T-cell (primary cell): ENCODE measurements at regions not wholly inside any gene's neighbourhood (a gene's known extent, or its start where the extent isn't known, plus 50 kb on each side); places are given as distances from the start of the nearest gene placed in this dataset.
"Not testable (repeated sequence)": the region's sequence is repeated elsewhere in the genome, so short reads cannot be mapped to it uniquely, and the experiment has no call there.

ENCODE experiments used
- ATAC-seq, 4 experiments: fragments of 200-7000 bp in 3 of 4; fragments of 150-1000 bp in 1 of 4; cut with Tn5 transposase; replicated peaks in 1 of 4; 1 replicate in 3 of 4; 2 replicates in 1 of 4; pipeline ENCODE4 v1.10.0; 2021; ENCODE audit warnings: moderate library complexity in 3 of 4, mild to moderate bottlenecking in 2 of 4, moderate number of reproducible peaks in 1 of 4
- CTCF ChIA-PET, 2 donors: fragments of 300-600 bp; sonication (Branson Sonifier 250); formaldehyde crosslinking; loops; one replicate each; lab custom pipeline; 2022; ENCODE audit warnings: antibody characterized with exemption in 2 of 2; lab: Charles Lee
- POLR2A ChIA-PET, 2 donors: fragments of 300-600 bp; sonication (Branson Sonifier 250); formaldehyde crosslinking; loops; one replicate each; lab custom pipeline; 2022; ENCODE audit warnings: antibody characterized with exemption in 2 of 2; lab: Charles Lee
- DNase-seq, 35 experiments: peaks; one replicate each; pipeline versions ENCODE4 v3.0.0 to v3.0.0-alpha.2; 2013 to 2023
- H3K27ac ChIP-seq: one replicate; pipeline ENCODE4 v1.5.1; 2013; ENCODE audit warnings: low read length
- H3K27me3 ChIP-seq, 2 experiments: replicated peaks in 1 of 2; 1 replicate in 1 of 2; 2 replicates in 1 of 2; pipeline versions ENCODE4 v1.6.1 to v1.7.0; 2013; ENCODE audit warnings: low read length in 1 of 2, mixed read lengths in 1 of 2; ENCODE audit not compliant: control insufficient read depth in 2 of 2, insufficient read depth in 2 of 2; ENCODE audit errors: extremely low read depth in 1 of 2
- H3K36me3 ChIP-seq, 2 donors: 1 replicate in 1 of 2; 2 replicates in 1 of 2; pipeline versions ENCODE4 v1.6.1 to v1.7.0; 2013; ENCODE audit warnings: low read length in 1 of 2; ENCODE audit not compliant: control insufficient read depth in 2 of 2, insufficient read depth in 1 of 2; ENCODE audit errors: extremely low read depth in 1 of 2
- H3K4me1 ChIP-seq, 2 experiments: 1 replicate in 1 of 2; 2 replicates in 1 of 2; pipeline versions ENCODE4 v1.6.1 to v1.7.0; 2013; ENCODE audit warnings: low read length in 2 of 2, mixed read lengths in 1 of 2; ENCODE audit not compliant: insufficient read depth in 2 of 2, control insufficient read depth in 1 of 2; ENCODE audit errors: extremely low read depth in 1 of 2
- H3K4me3 ChIP-seq, 2 donors: 1 replicate in 1 of 2; 2 replicates in 1 of 2; pipeline versions ENCODE4 v1.5.1 to v1.7.0; 2013; ENCODE audit warnings: mild to moderate bottlenecking in 2 of 2, low read length in 1 of 2, moderate library complexity in 1 of 2; ENCODE audit not compliant: control insufficient read depth in 1 of 2; ENCODE audit errors: extremely low read depth in 1 of 2
- H3K9me3 ChIP-seq: 2 replicates; pipeline ENCODE4 v1.7.0; 2013
- H3K27ac Mint-ChIP-seq, 2 donors: one replicate each; pipeline ENCODE4 v1.8.0; 2020 to 2021; ENCODE audit warnings: mild to moderate bottlenecking in 2 of 2, mixed read lengths in 2 of 2
- H3K27me3 Mint-ChIP-seq, 2 donors: one replicate each; pipeline ENCODE4 v1.8.0; 2021 to 2022; ENCODE audit warnings: mixed read lengths in 2 of 2
- H3K36me3 Mint-ChIP-seq: one replicate; pipeline ENCODE4 v1.8.0; 2021; ENCODE audit warnings: mixed read lengths
- H3K4me1 Mint-ChIP-seq, 3 donors: one replicate each; pipeline ENCODE4 v1.8.0; 2020 to 2022; ENCODE audit warnings: mixed read lengths in 3 of 3, mild to moderate bottlenecking in 1 of 3
- H3K4me3 Mint-ChIP-seq, 3 donors: one replicate each; pipeline ENCODE4 v1.8.0; 2020 to 2022; ENCODE audit warnings: mild to moderate bottlenecking in 3 of 3, mixed read lengths in 3 of 3, moderate library complexity in 3 of 3
- H3K9me3 Mint-ChIP-seq, 3 donors: one replicate each; pipeline ENCODE4 v1.8.0; 2020 to 2022; ENCODE audit warnings: mixed read lengths in 3 of 3
- WGBS: methylation state at CpG from one replicate; pipeline ENCODE4 v1.1.5; 2013; ENCODE audit warnings: missing lambda C conversion rate; ENCODE audit not compliant: insufficient coverage; 5-methylcytosine and 5-hydroxymethylcytosine counted together

DNA sequence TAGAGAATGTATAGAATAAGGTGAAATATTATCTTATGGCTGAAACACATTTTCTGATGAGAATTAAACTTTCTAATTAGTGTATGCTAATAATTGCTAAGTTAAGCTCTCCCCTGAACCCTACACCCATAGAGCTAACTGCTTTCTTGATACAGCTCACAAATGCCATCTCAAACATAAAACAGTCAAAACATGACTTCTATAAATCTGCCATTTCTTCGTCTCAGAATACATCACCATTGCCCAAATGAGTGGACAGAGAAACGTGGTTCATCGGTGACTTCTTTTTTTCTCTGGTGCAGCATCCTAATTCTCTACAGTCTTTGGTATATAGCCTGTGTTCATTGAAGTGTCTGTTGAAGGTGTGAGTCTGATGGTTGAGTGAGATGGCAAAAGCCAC, 554.6 kb downstream of the NLGN4X start:
- no CpG with 5 or more reads among the region's 3 CpGs for WGBS
- H3K9me3 ChIP-seq = no peaks in the 10 kb centered on the region
- Mint-ChIP-seq H3K4me3 (no peak overlapping the region), H3K27me3 (no peaks in the 10 kb centered on the region), H3K27ac (no peak overlapping the region), H3K4me1 (no peaks in the 10 kb centered on the region), H3K9me3 (peaks cover 0 to 10% (median 6%) of the 10 kb centered on the region in 3 donors), H3K36me3 (no peaks in the 10 kb centered on the region)
- H3K4me3 ChIP-seq = no peak overlapping the region
- POLR2A ChIA-PET = interaction anchor here in 1 of 2 donors (0.5 kb wide), 1 partner anchor 406 kb away, joined by 8 read pairs; no protein-coding TSS in a partner anchor
- ATAC-seq (no peak), DNase-seq (no peak)
- H3K36me3 ChIP-seq = no peaks in the 10 kb centered on the region
- no peaks in the 10 kb centered on the region for H3K4me1 ChIP-seq
- no peak overlapping the region for H3K27ac ChIP-seq
- CTCF ChIA-PET = no interaction called here
- H3K27me3 ChIP-seq = no peaks in the 10 kb centered on the region

DNA sequence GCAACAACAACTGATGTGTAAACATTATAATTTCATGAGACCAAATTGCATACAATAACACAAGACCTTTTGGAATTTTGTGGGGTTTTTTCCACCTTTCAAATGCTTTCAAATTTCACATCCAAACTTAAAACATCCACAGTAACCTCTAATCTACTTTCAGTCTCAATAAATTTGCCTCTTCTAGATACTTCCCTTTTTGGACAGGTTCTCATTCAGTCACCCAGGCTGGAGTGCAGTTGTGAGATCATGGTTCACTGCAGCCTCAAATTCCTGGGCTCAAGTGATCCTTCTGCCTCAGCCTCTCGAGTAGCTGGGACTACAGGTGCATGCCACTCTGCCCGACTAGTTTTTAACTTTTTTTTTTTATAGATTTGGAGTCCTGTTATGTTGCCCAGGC, 556.6 kb downstream of the NLGN4X start:
- no peak overlapping the region for H3K27ac Mint-ChIP-seq
- DNase-seq (no peak), ATAC-seq (no peak)
- H3K27me3 Mint-ChIP-seq = no peaks in the 10 kb centered on the region
- peaks cover 3 to 15% (median 9%) of the 10 kb centered on the region in 3 donors for H3K9me3 Mint-ChIP-seq
- H3K36me3 ChIP-seq = no peaks in the 10 kb centered on the region
- no peak overlapping the region for H3K4me3 Mint-ChIP-seq
- no peaks in the 10 kb centered on the region for H3K4me1 ChIP-seq
- WGBS = no CpG with 5 or more reads among the region's 2 CpGs
- H3K4me3 ChIP-seq = no peak overlapping the region
- H3K27ac ChIP-seq = no peak overlapping the region
- CTCF ChIA-PET = no interaction called here
- no peaks in the 10 kb centered on the region for H3K36me3 Mint-ChIP-seq
- POLR2A ChIA-PET = no interaction called here
- H3K4me1 Mint-ChIP-seq = no peaks in the 10 kb centered on the region
- H3K27me3 ChIP-seq = no peaks in the 10 kb centered on the region
- no peaks in the 10 kb centered on the region for H3K9me3 ChIP-seq

DNA sequence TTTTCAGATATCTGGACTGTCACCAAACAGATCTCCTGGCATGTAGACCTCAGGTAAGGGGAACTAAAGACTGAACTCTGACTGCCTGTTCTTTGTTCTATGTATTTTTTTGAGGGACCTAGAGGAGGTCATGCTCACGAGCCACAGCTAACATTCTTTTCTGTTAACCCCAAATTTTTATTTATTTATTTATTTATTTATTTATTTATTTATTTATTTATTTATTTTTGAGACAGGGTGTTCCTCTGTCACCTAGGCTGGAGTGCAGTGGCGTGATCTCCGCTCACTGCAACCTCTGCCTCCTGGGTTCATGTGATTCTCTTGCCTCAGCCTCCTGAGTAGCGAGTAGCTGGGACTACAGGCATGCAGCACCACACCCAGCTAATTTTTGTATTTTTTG, 562.0 kb downstream of the NLGN4X start:
- ATAC-seq, H3K4me3 ChIP-seq, H3K36me3 Mint-ChIP-seq, H3K4me1 Mint-ChIP-seq, H3K4me3 Mint-ChIP-seq, H3K27ac ChIP-seq, H3K27me3 ChIP-seq, H3K27ac Mint-ChIP-seq, H3K36me3 ChIP-seq, H3K4me1 ChIP-seq, H3K27me3 Mint-ChIP-seq, DNase-seq, H3K9me3 ChIP-seq, POLR2A ChIA-PET, CTCF ChIA-PET: not testable (repeated sequence)
- peaks cover 4 to 15% (median 9%) of the 10 kb centered on the region in 3 donors for H3K9me3 Mint-ChIP-seq
- WGBS = no CpG with 5 or more reads among the region's 4 CpGs

DNA sequence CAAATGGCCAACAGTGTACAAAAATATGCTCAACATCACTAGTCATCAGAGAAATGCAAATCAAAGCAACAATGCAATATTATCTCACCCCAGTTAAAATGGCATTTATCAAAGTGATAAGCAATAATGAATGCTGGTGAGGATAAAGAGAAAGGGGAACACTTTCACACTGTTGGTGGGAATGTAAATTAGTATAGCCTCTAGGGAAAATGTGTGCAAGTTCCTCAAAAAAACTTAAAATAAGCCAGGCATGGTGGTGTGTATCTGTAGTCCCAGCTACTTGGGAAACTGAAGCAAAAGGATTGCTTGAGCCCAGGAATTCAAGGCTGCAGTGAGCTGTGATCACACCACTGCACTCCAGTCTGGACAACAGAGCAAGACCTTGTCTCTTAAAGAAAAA, 572.1 kb downstream of the NLGN4X start:
- Mint-ChIP-seq H3K27ac (no peak overlapping the region), H3K4me1 (no peaks in the 10 kb centered on the region), H3K9me3 (peaks cover 7 to 26% (median 12%) of the 10 kb centered on the region in 3 donors), H3K4me3 (no peak overlapping the region), H3K36me3 (no peaks in the 10 kb centered on the region), H3K27me3 (no peaks in the 10 kb centered on the region)
- H3K27me3 ChIP-seq = no peaks in the 10 kb centered on the region
- H3K9me3 ChIP-seq = no peaks in the 10 kb centered on the region
- POLR2A ChIA-PET = no interaction called here
- H3K4me3 ChIP-seq = no peak overlapping the region
- CTCF ChIA-PET = no interaction called here
- no peaks in the 10 kb centered on the region for H3K4me1 ChIP-seq
- DNase-seq (no peak), ATAC-seq (no peak)
- H3K27ac ChIP-seq = no peak overlapping the region
- no peaks in the 10 kb centered on the region for H3K36me3 ChIP-seq

DNA sequence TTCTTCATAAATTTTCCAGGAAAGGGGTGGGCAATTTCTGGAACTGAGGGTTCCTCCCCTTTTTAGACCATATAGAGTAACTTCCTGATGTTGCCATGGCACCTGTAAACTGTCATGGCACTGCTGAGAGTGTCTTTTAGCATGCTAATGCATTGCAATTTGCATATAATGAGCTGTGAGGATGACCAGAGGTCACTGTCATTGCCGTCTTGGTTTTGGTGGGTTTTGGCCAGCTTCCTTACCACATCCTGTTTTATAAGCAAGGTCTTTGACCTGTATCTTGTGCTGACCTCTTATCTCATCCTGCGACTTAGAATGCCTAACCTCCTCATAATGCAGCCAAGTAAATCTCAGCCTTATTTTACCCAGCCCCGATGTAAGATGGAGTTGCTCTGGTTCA, 577.8 kb downstream of the NLGN4X start:
- DNase-seq = no peak
- H3K27ac ChIP-seq = no peak overlapping the region
- ChIA-PET CTCF (no interaction called here), POLR2A (no interaction called here)
- Mint-ChIP-seq H3K9me3 (peaks cover 11 to 20% (median 16%) of the 10 kb centered on the region in 3 donors), H3K36me3 (no peaks in the 10 kb centered on the region), H3K27ac (no peak overlapping the region), H3K4me1 (no peaks in the 10 kb centered on the region), H3K4me3 (no peak overlapping the region), H3K27me3 (no peaks in the 10 kb centered on the region)
- ATAC-seq = no peak
- no CpG with 5 or more reads among the region's 3 CpGs for WGBS
- no peaks in the 10 kb centered on the region for H3K36me3 ChIP-seq
- no peak overlapping the region for H3K4me3 ChIP-seq
- no peaks in the 10 kb centered on the region for H3K9me3 ChIP-seq
- H3K4me1 ChIP-seq = no peaks in the 10 kb centered on the region
- H3K27me3 ChIP-seq = no peaks in the 10 kb centered on the region

DNA sequence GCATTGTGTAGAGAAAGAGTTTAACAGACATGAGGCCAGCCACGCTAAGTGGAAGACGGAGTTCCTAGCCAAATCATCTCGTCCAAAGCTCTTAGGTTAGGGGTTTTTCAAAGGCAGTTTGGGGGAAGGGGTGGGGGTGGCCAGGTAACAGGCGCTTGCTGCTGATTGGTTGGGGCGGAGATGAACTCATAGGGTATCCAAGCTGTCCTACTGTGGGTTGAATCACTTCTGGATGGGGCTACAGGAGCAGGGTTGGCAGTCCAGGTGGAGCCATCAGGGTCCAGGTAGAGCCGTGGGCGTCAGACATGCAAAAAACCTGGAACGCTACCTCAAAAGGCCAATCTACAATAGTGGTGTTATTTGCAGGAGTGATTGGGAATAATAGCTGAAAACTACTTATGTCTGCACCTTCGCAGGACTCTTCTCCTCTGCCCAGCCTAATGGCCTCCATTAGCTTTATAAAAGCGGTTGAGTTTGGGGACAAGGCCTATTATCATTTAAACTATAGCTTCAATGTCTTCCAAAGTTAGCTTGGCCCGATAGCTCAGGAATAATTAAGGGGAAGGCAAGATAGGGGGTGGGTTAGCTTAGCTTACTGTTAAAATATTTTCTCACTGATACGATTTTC, 579.6 kb downstream of the NLGN4X start:
- no peak overlapping the region for H3K27ac ChIP-seq
- DNase-seq (no peak), ATAC-seq (no peak)
- H3K9me3 Mint-ChIP-seq = peaks cover 10 to 16% (median 13%) of the 10 kb centered on the region in 3 donors
- no peaks in the 10 kb centered on the region for H3K9me3 ChIP-seq
- no peak overlapping the region for H3K4me3 Mint-ChIP-seq
- H3K27me3 ChIP-seq = no peaks in the 10 kb centered on the region
- H3K36me3 Mint-ChIP-seq = no peaks in the 10 kb centered on the region
- POLR2A ChIA-PET = no interaction called here
- no peaks in the 10 kb centered on the region for H3K4me1 Mint-ChIP-seq
- no peak overlapping the region for H3K4me3 ChIP-seq
- H3K27ac Mint-ChIP-seq = no peak overlapping the region
- H3K36me3 ChIP-seq = no peaks in the 10 kb centered on the region
- H3K27me3 Mint-ChIP-seq = no peaks in the 10 kb centered on the region
- 76% methylated on average over 4 of the region's 12 CpGs for WGBS
- CTCF ChIA-PET = no interaction called here
- H3K4me1 ChIP-seq = no peaks in the 10 kb centered on the region

DNA sequence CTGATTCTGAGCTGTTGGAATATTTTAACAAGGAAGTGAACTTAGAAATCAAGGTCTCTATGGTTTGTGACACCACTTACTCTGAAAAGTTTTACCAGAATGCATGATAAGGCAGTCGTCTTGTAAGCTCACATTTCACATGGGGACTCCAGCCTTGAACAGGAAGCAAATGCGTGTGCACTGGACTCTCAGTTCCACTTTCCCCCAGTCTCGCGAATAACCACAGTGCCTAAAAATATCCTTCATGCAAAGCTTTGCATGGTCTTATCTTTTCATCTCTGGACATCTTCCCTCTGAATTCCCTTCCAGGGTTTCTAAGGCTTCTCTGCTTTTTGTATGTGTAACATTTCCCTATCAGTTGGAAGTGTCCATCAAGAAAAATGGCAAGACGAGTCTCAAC, 581.8 kb downstream of the NLGN4X start:
- no peaks in the 10 kb centered on the region for H3K36me3 Mint-ChIP-seq
- H3K27me3 ChIP-seq = no peaks in the 10 kb centered on the region
- H3K27ac ChIP-seq = no peak overlapping the region
- CTCF ChIA-PET = no interaction called here
- no peaks in the 10 kb centered on the region for H3K36me3 ChIP-seq
- H3K4me1 ChIP-seq = no peaks in the 10 kb centered on the region
- H3K27ac Mint-ChIP-seq = no peak overlapping the region
- DNase-seq (no peak), ATAC-seq (no peak)
- H3K4me3 Mint-ChIP-seq = no peak overlapping the region
- POLR2A ChIA-PET = no interaction called here
- no peaks in the 10 kb centered on the region for H3K9me3 ChIP-seq
- no peaks in the 10 kb centered on the region for H3K27me3 Mint-ChIP-seq
- no peaks in the 10 kb centered on the region for H3K4me1 Mint-ChIP-seq
- H3K9me3 Mint-ChIP-seq = peaks cover 10 to 20% (median 19%) of the 10 kb centered on the region in 3 donors
- H3K4me3 ChIP-seq = no peak overlapping the region
- 0% methylated on average over 2 of the region's 5 CpGs for WGBS
